IMR-90 (cell line): ENCODE measurements at regions not wholly inside any gene's neighbourhood (a gene's known extent, or its start where the extent isn't known, plus 50 kb on each side); places are given as distances from the start of the nearest gene placed in this dataset.

Source experiments
- ATAC-seq: fragments of 200-7000 bp; cut with Tn5 transposase; 2 replicates; pipeline ENCODE4 v1.9.1; 2020; ENCODE audit warnings: low read depth, mild to moderate bottlenecking, moderate library complexity
- BruUV-seq: library from RNA; stranded (reverse); fragments of 400-500 nt; replicated peaks from 2 replicates; lab custom pipeline; 2021; lab: Mats Ljungman, UMichigan
- CTCF ChIA-PET: fragments of 300-600 bp; formaldehyde crosslinking; extraction: SDS; loops from one replicate; lab custom pipeline; 2021; ENCODE audit warnings: antibody characterized with exemption; lab: Yijun Ruan, JAX
- POLR2A ChIA-PET: fragments of 300-600 bp; sonication (Branson Sonifier 250); formaldehyde crosslinking; loops from one replicate; lab custom pipeline; 2022; ENCODE audit warnings: antibody characterized with exemption; ENCODE audit not compliant: unreplicated experiment; lab: Charles Lee
- DNase-seq: peaks from one replicate; pipeline ENCODE4 v3.0.0; 2013
- H2AFZ ChIP-seq: replicated peaks from 2 replicates; pipeline ENCODE3; 2013; ENCODE audit warnings: low read length, mild to moderate bottlenecking; ENCODE audit not compliant: poor library complexity
- H2AK5ac ChIP-seq: 2 replicates; pipeline ENCODE4 v1.6.1; 2013; ENCODE audit warnings: low read depth, low read length, inconsistent platforms
- H2AK9ac ChIP-seq: replicated peaks from 2 replicates; pipeline ENCODE3; 2013; ENCODE audit warnings: mild to moderate bottlenecking, low read depth, low read length, moderate library complexity; ENCODE audit not compliant: poor library complexity
- H2BK120ac ChIP-seq: 2 replicates; pipeline ENCODE4 v1.6.1; 2013; ENCODE audit warnings: low read depth, low read length, inconsistent platforms
- H2BK15ac ChIP-seq: 3 replicates; pipeline ENCODE4 v1.6.1; 2013; ENCODE audit warnings: low read depth, low read length, inconsistent platforms
- H2BK20ac ChIP-seq: 2 replicates; pipeline ENCODE4 v1.6.1; 2013; ENCODE audit warnings: low read depth, mild to moderate bottlenecking, inconsistent platforms, low read length, moderate library complexity
- H2BK5ac ChIP-seq: 2 replicates; pipeline ENCODE4 v1.6.1; 2013; ENCODE audit warnings: mild to moderate bottlenecking, low read depth, low read length, inconsistent platforms; ENCODE audit not compliant: poor library complexity, severe bottlenecking
- H3K14ac ChIP-seq: replicated peaks from 2 replicates; pipeline ENCODE4 v1.6.1; 2013; ENCODE audit warnings: low read depth, low read length, inconsistent platforms
- H3K18ac ChIP-seq: 2 replicates; pipeline ENCODE4 v1.6.1; 2013; ENCODE audit warnings: low read depth, low read length, control low read depth
- H3K23ac ChIP-seq: 2 replicates; pipeline ENCODE4 v1.6.1; 2013; ENCODE audit warnings: low read depth, low read length, inconsistent platforms
- H3K27ac ChIP-seq: 2 replicates; pipeline ENCODE4 v1.5.1; 2013; ENCODE audit warnings: mild to moderate bottlenecking, control low read depth, low read length; ENCODE audit not compliant: insufficient read depth
- H3K27me3 ChIP-seq: 2 replicates; pipeline ENCODE4 v1.6.1; 2013; ENCODE audit warnings: low read length; ENCODE audit not compliant: control insufficient read depth, insufficient read depth
- H3K36me3 ChIP-seq: 2 replicates; pipeline ENCODE4 v1.6.1; 2013; ENCODE audit warnings: low read length, mixed read lengths; ENCODE audit not compliant: control insufficient read depth, insufficient read depth
- H3K4ac ChIP-seq: 2 replicates; pipeline ENCODE4 v1.6.1; 2013; ENCODE audit warnings: low read depth, low read length, inconsistent platforms
- H3K4me1 ChIP-seq: 2 replicates; pipeline ENCODE4 v1.6.1; 2013; ENCODE audit warnings: low read length, mixed read lengths; ENCODE audit not compliant: control insufficient read depth, insufficient read depth
- H3K4me2 ChIP-seq: 2 replicates; pipeline ENCODE4 v1.6.1; 2013; ENCODE audit warnings: low read depth, mild to moderate bottlenecking, control low read depth, low read length, moderate library complexity
- H3K4me3 ChIP-seq: 2 replicates; pipeline ENCODE4 v1.5.1; 2013; ENCODE audit warnings: low read depth, mild to moderate bottlenecking, control low read depth, low read length, moderate library complexity; ENCODE audit not compliant: insufficient read depth
- H3K56ac ChIP-seq: 2 replicates; pipeline ENCODE4 v1.6.1; 2013; ENCODE audit warnings: low read length, inconsistent platforms; ENCODE audit not compliant: insufficient read depth; ENCODE audit errors: extremely low read depth
- H3K79me1 ChIP-seq, 2 experiments: 2 replicates each; pipeline ENCODE4 v1.6.1; 2013; ENCODE audit warnings: low read length in 2 of 2, inconsistent platforms in 1 of 2, low read depth in 1 of 2
- H3K9ac ChIP-seq: 2 replicates; pipeline ENCODE4 v1.6.1; 2013; ENCODE audit warnings: low read depth, low read length, control low read depth
- H3K9me1 ChIP-seq: 2 replicates; pipeline ENCODE4 v1.6.1; 2013; ENCODE audit warnings: low read length, inconsistent platforms; ENCODE audit not compliant: insufficient read depth
- H3K9me3 ChIP-seq: 2 replicates; pipeline ENCODE4 v1.6.1; 2013; ENCODE audit warnings: low read length; ENCODE audit not compliant: control insufficient read depth, insufficient read depth
- H4K20me1 ChIP-seq: 2 replicates; pipeline ENCODE4 v1.6.1; 2013; ENCODE audit warnings: low read length, inconsistent platforms; ENCODE audit not compliant: insufficient read depth
- H4K5ac ChIP-seq: 2 replicates; pipeline ENCODE4 v1.6.1; 2013; ENCODE audit warnings: mild to moderate bottlenecking, low read depth, low read length, control low read depth
- H4K8ac ChIP-seq, 2 experiments: 2 replicates each; pipeline ENCODE4 v1.6.1; 2013; ENCODE audit warnings: low read depth in 2 of 2, low read length in 2 of 2, control low read depth in 1 of 2, inconsistent platforms in 1 of 2
- H4K91ac ChIP-seq: 2 replicates; pipeline ENCODE4 v1.6.1; 2013; ENCODE audit warnings: low read depth, low read length, inconsistent platforms; ENCODE audit not compliant: insufficient read depth
- MXI1 ChIP-seq: IDR thresholded peaks from 2 replicates; pipeline ENCODE4 v1.6.1; 2012; ENCODE audit warnings: low read depth, mild to moderate bottlenecking, low read length, moderate library complexity, borderline replicate concordance
- WGBS, 2 experiments: methylation state at CpG; one replicate each; pipeline versions ENCODE4 v1.1.5 to v1.1.7; 2013; ENCODE audit warnings: missing lambda C conversion rate in 2 of 2; ENCODE audit not compliant: insufficient read length in 1 of 2; ENCODE audit errors: extremely low coverage in 2 of 2; 5-methylcytosine and 5-hydroxymethylcytosine counted together
- dilution Hi-C: fragments of 300-500 bp; cut with HindIII; formaldehyde crosslinking; loops from one replicate; pipeline ENCODE4 v1.14.3; 2018; ENCODE audit warnings: low sequenced_read_pairs; ENCODE audit not compliant: unreplicated experiment
- in situ Hi-C: fragments of 300-500 bp; cut with MboI; formaldehyde crosslinking; loops from 3 replicates; pipeline ENCODE4 v1.14.3; 2019; ENCODE audit warnings: low sequenced_read_pairs, inconsistent platforms, mixed read lengths
- intact Hi-C: fragments of 100-400 bp; cut with micrococcal nuclease; formaldehyde crosslinking; loops from 2 replicates; pipeline ENCODE4 v1.10.0; 2022

DNA sequence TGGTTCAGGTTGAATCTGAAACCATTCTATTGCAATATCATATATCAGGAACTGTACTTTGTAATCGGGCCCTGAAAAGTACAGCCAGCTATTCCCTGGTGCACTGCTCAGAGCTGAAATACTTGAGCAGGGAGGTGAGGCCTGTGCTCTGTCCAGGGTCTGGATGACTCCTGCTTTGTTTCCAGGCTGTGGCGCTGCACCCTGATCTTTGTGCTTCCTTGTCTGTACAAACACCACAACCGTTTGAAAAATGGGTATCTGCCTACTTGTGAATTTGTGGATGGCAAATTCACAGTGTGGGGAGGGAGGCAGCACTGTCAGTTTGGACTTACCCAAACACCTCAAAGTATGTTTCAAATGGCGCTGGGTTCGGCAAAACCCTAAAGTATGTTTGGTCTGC lies 155.4 kb upstream of the FAR2 start:
- CTCF ChIA-PET = no interaction called here
- H3K9ac ChIP-seq = no peak overlapping the region
- H3K23ac ChIP-seq = no peak overlapping the region
- H3K9me3 ChIP-seq = no peaks in the 10 kb centered on the region
- H4K20me1 ChIP-seq = no peaks in the 10 kb centered on the region
- no peak overlapping the region for H3K14ac ChIP-seq
- H3K56ac ChIP-seq = no peak overlapping the region
- no peaks in the 10 kb centered on the region for H3K9me1 ChIP-seq
- H3K4me1 ChIP-seq = no peaks in the 10 kb centered on the region
- no peaks in the 10 kb centered on the region for H3K27me3 ChIP-seq
- no peak overlapping the region for H2AK5ac ChIP-seq
- POLR2A ChIA-PET = interaction anchor here (0.6 kb wide), 1 partner anchor 586 kb away, joined by 3 read pairs; no protein-coding TSS in a partner anchor
- H2BK15ac ChIP-seq = no peak overlapping the region
- no peak for TF ChIP-seq MXI1
- H3K79me1 ChIP-seq = no peaks in the 10 kb centered on the region
- ATAC-seq (no peak), DNase-seq (no peak)
- H2AK9ac ChIP-seq = no peak overlapping the region
- in situ Hi-C loops (loop anchor here (25.0 kb wide), 1 partner anchor 1256 kb away; no protein-coding TSS in a partner anchor), intact Hi-C loops (loop anchor here (10.0 kb wide), 2 partner anchors 1029 to 1259 kb away; no protein-coding TSS in a partner anchor), dilution Hi-C loops (no loop called here)
- H4K8ac ChIP-seq = no peak overlapping the region
- no peak overlapping the region for H3K18ac ChIP-seq
- H3K27ac ChIP-seq = no peak overlapping the region
- no peak overlapping the region for H2BK120ac ChIP-seq
- no peak overlapping the region for H3K4me2 ChIP-seq
- no TSS peak for BruUV-seq
- no peak overlapping the region for H3K4ac ChIP-seq
- H2BK5ac ChIP-seq = no peak overlapping the region
- no peak overlapping the region for H4K91ac ChIP-seq
- no CpG with 5 or more reads among the region's 5 CpGs for WGBS, 2 experiments
- no peak overlapping the region; the same call in 1 of the 2 replicates for H4K5ac ChIP-seq
- no peaks in the 10 kb centered on the region for H3K36me3 ChIP-seq
- H3K4me3 ChIP-seq = no peak overlapping the region
- H2AFZ ChIP-seq = no peak overlapping the region
- no peak overlapping the region for H2BK20ac ChIP-seq
